K562 (cell line): ENCODE measurements at regions not wholly inside any gene's neighbourhood (a gene's known extent, or its start where the extent isn't known, plus 50 kb on each side); places are given as distances from the start of the nearest gene placed in this dataset.
A peak's percentile ranks its signal among the peaks of the same experiment; 100 is the strongest.

Experiments used
- BDP1 ChIP-seq: IDR thresholded peaks from 3 replicates; pipeline ENCODE4 v1.6.1; 2011; ENCODE audit not compliant: insufficient read length, insufficient read depth
- BRD4 ChIP-seq: fragments of 200-600 bp; sonication (generic); IDR thresholded peaks from 2 replicates; pipeline ENCODE4 v1.6.1; 2017; ENCODE audit warnings: inconsistent platforms
- KLF6 ChIP-seq: fragments of 250-450 bp; sonication (Bioruptor Pico); IDR thresholded peaks from 2 replicates; pipeline ENCODE4 v1.4.0; 2020; ENCODE audit warnings: mild to moderate bottlenecking, moderate library complexity, borderline replicate concordance
- MAZ ChIP-seq, 2 experiments: fragments of 450-650 bp in 1 of 2; sonication (generic) in 1 of 2; formaldehyde crosslinking; IDR thresholded peaks in 1 of 2; conservative IDR thresholded peaks in 1 of 2; 2 replicates each; pipeline versions ENCODE4 v1.4.0 to v1.5.0; 2020; ENCODE audit warnings: mild to moderate bottlenecking in 1 of 2, missing genetic modification reagents in 1 of 2
- MCM5 ChIP-seq: fragments of 450-650 bp; IDR thresholded peaks from 2 replicates; pipeline ENCODE4 v1.6.1; 2016; ENCODE audit warnings: low read depth
- MTA3 ChIP-seq: fragments of 450-650 bp; formaldehyde crosslinking; IDR thresholded peaks from 2 replicates; pipeline ENCODE4 v1.6.1; 2017; ENCODE audit warnings: mild to moderate bottlenecking, borderline replicate concordance
- NBN ChIP-seq: fragments of 450-650 bp; IDR thresholded peaks from 2 replicates; pipeline ENCODE4 v1.6.1; 2016; ENCODE audit warnings: low read depth, mild to moderate bottlenecking
- NELFE ChIP-seq: IDR thresholded peaks from 2 replicates; pipeline ENCODE4 v1.6.1; 2011; ENCODE audit warnings: mild to moderate bottlenecking; ENCODE audit not compliant: insufficient read depth, insufficient read length
- POLR2AphosphoS5 ChIP-seq: IDR thresholded peaks from 2 replicates; pipeline ENCODE4 v1.6.1; 2011; ENCODE audit warnings: mild to moderate bottlenecking, low read depth, low read length, moderate library complexity; ENCODE audit not compliant: control insufficient read depth, insufficient read depth
- POLR2H ChIP-seq: IDR thresholded peaks from 2 replicates; pipeline ENCODE4 v1.6.1; 2016; ENCODE audit warnings: missing genetic modification characterization, low read depth, mild to moderate bottlenecking, control low read depth, missing compliant biosample characterization, moderate library complexity
- PTRF ChIP-seq: fragments of 450-650 bp; IDR thresholded peaks from 2 replicates; pipeline ENCODE4 v1.6.1; 2016; ENCODE audit warnings: mild to moderate bottlenecking, missing genetic modification characterization, missing compliant biosample characterization
- SREBF1 ChIP-seq: fragments of 150-350 bp; IDR thresholded peaks from 2 replicates; pipeline ENCODE4 v1.6.1; 2014; ENCODE audit warnings: antibody characterized with exemption, low read depth, low read length, borderline replicate concordance
- WHSC1 ChIP-seq: IDR thresholded peaks from one replicate; pipeline ENCODE4 v1.6.1; 2012; ENCODE audit warnings: low read length, control low read depth, inconsistent platforms
- YY1 ChIP-seq, 3 experiments: IDR thresholded peaks; 2 replicates each; pipeline ENCODE4 v1.6.1; 2011; ENCODE audit warnings: low read length in 2 of 3, mild to moderate bottlenecking in 2 of 3, moderate library complexity in 2 of 3, borderline replicate concordance in 1 of 3, control low read depth in 1 of 3, low read depth in 1 of 3; ENCODE audit not compliant: insufficient read depth in 3 of 3, insufficient replicate concordance in 2 of 3, control insufficient read depth in 1 of 3, insufficient read length in 1 of 3; ENCODE audit errors: extremely low read depth in 1 of 3
- ZC3H8 ChIP-seq: fragments of 450-650 bp; IDR thresholded peaks from 2 replicates; pipeline ENCODE4 v1.6.1; 2017
- ZNF586 ChIP-seq: fragments of 450-650 bp; formaldehyde crosslinking; conservative IDR thresholded peaks from 2 replicates; pipeline ENCODE4 v1.4.0; 2020; ENCODE audit warnings: mild to moderate bottlenecking, moderate library complexity
- ZNF699 ChIP-seq: fragments of 250-450 bp; sonication (Bioruptor Pico); IDR thresholded peaks from 2 replicates; pipeline ENCODE4 v1.8.0; 2021; ENCODE audit warnings: mild to moderate bottlenecking, moderate library complexity; ENCODE audit not compliant: insufficient replicate concordance
- TF ChIP-seq, protein P1 (sequence below): fragments of 450-650 bp; IDR thresholded peaks from 2 replicates; pipeline ENCODE4 v1.6.1; 2017; ENCODE audit warnings: antibody characterized with exemption
- TF ChIP-seq, protein P2 (sequence below), 2 experiments: fragments of 200-800 bp in 1 of 2; sonication (Bioruptor generic) in 1 of 2; sonication (generic) in 1 of 2; formaldehyde crosslinking in 1 of 2; IDR thresholded peaks in 1 of 2; conservative IDR thresholded peaks in 1 of 2; 2 replicates each; pipeline versions ENCODE4 v1.5.0 to v1.6.1; 2016 to 2020; ENCODE audit warnings: missing compliant biosample characterization in 1 of 2, missing genetic modification characterization in 1 of 2, missing genetic modification reagents in 1 of 2
- TF ChIP-seq, protein P3 (sequence below): fragments of 250-450 bp; sonication (Bioruptor Pico); IDR thresholded peaks from 2 replicates; pipeline ENCODE4 v1.8.0; 2021; ENCODE audit warnings: moderate library complexity, mild to moderate bottlenecking, inconsistent platforms
- TF ChIP-seq, protein P4 (sequence below): fragments of 450-650 bp; IDR thresholded peaks from 2 replicates; pipeline ENCODE4 v1.6.1; 2016

DNA sequence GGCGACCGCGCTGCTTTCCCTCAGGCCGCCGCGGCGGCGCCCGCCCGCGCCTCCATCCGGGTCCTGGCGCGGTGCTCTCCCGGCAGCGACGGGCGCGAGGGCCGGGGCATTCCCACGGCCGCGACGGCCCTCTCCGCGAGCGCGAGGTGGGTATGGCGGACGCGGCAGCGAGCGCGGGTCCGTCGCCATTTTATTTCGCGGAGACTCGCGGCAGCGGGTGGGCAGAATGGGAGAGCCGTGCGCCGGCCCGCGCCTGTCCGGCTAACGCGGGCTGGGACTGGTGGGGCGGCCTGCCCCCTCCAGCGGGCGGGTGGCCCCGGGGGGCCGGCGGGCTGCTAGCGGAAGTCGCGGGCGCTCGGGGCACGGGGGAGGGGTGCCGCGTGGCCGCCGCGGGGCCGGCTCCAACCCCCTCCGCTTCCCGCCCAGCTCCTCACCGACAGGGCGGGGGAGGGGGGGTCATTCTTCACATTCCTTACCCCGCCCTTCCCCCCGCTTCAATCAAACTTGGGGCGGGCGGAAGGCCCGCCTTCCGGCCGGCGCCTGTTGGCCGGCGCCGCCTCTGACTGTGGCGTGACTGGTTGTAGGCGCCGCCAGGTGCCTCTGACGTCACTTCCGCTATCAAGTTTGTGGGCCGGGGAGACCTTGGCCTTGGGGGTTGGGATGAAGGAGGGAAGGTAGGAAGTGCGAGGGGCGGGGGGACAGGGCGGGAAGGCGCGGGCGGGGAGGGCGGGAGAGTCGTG is 82.1 kb downstream of the PTPDC1 start (continued):
- TF ChIP-seq PTRF (tag) (no peak), MCM5 (no peak), KLF6 (CRISPR knock-in tag) (peak; percentile 74; the same call in 1 of the 2 replicates), WHSC1 (no peak), BDP1 (no peak), POLR2H (tag) (peak; percentile 62), NBN (0 out of 2 replicates have a peak, but pooled peaks have one; percentile 78), NELFE (no peak), MTA3 (no peak), BRD4 (peak; percentile 91), YY1 (IDR thresholded peaks at IDR 0.05; ENCODE audit: borderline replicate concordance in 1 of 3, control insufficient read depth in 1 of 3, extremely low read depth in 1 of 3, insufficient read depth in 3 of 3, insufficient read length in 1 of 3, insufficient replicate concordance in 2 of 3, low read depth in 1 of 3, low read length in 2 of 3) (peak; percentile 57 to 90 (median 82)), ZNF586 (CRISPR knock-in tag) (no peak), POLR2AphosphoS5 (no peak; the same call in 1 of the 2 replicates), ZNF699 (no peak), ZC3H8 (no peak), MAZ (CRISPR knock-in tag; conservative IDR thresholded peaks at IDR 0.05 in 1 of 2, IDR thresholded peaks at IDR 0.05 in 1 of 2) (peak; percentile 89 to 98), SREBF1 (0 out of 2 replicates have a peak, but pooled peaks have one; percentile 71)
- TF ChIP-seq, protein P1, sequence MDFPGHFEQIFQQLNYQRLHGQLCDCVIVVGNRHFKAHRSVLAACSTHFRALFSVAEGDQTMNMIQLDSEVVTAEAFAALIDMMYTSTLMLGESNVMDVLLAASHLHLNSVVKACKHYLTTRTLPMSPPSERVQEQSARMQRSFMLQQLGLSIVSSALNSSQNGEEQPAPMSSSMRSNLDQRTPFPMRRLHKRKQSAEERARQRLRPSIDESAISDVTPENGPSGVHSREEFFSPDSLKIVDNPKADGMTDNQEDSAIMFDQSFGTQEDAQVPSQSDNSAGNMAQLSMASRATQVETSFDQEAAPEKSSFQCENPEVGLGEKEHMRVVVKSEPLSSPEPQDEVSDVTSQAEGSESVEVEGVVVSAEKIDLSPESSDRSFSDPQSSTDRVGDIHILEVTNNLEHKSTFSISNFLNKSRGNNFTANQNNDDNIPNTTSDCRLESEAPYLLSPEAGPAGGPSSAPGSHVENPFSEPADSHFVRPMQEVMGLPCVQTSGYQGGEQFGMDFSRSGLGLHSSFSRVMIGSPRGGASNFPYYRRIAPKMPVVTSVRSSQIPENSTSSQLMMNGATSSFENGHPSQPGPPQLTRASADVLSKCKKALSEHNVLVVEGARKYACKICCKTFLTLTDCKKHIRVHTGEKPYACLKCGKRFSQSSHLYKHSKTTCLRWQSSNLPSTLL, result no peak
- TF ChIP-seq, protein P2, sequence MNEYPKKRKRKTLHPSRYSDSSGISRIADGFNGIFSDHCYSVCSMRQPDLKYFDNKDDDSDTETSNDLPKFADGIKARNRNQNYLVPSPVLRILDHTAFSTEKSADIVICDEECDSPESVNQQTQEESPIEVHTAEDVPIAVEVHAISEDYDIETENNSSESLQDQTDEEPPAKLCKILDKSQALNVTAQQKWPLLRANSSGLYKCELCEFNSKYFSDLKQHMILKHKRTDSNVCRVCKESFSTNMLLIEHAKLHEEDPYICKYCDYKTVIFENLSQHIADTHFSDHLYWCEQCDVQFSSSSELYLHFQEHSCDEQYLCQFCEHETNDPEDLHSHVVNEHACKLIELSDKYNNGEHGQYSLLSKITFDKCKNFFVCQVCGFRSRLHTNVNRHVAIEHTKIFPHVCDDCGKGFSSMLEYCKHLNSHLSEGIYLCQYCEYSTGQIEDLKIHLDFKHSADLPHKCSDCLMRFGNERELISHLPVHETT (CRISPR knock-in tag; conservative IDR thresholded peaks at IDR 0.05 in 1 of 2, IDR thresholded peaks at IDR 0.05 in 1 of 2), result peak in 1 of 2 experiments; percentile 97; a peak in 2 of 4 replicates
- TF ChIP-seq, protein P3, sequence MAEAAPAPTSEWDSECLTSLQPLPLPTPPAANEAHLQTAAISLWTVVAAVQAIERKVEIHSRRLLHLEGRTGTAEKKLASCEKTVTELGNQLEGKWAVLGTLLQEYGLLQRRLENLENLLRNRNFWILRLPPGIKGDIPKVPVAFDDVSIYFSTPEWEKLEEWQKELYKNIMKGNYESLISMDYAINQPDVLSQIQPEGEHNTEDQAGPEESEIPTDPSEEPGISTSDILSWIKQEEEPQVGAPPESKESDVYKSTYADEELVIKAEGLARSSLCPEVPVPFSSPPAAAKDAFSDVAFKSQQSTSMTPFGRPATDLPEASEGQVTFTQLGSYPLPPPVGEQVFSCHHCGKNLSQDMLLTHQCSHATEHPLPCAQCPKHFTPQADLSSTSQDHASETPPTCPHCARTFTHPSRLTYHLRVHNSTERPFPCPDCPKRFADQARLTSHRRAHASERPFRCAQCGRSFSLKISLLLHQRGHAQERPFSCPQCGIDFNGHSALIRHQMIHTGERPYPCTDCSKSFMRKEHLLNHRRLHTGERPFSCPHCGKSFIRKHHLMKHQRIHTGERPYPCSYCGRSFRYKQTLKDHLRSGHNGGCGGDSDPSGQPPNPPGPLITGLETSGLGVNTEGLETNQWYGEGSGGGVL (CRISPR knock-in tag), result no peak
- TF ChIP-seq, protein P4, sequence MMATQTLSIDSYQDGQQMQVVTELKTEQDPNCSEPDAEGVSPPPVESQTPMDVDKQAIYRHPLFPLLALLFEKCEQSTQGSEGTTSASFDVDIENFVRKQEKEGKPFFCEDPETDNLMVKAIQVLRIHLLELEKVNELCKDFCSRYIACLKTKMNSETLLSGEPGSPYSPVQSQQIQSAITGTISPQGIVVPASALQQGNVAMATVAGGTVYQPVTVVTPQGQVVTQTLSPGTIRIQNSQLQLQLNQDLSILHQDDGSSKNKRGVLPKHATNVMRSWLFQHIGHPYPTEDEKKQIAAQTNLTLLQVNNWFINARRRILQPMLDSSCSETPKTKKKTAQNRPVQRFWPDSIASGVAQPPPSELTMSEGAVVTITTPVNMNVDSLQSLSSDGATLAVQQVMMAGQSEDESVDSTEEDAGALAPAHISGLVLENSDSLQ, result peak; percentile 98
